Ascending aorta (tissue), 2 donors: ENCODE measurements at regions not wholly inside any gene's neighbourhood (a gene's known extent, or its start where the extent isn't known, plus 50 kb on each side); places are given as distances from the start of the nearest gene placed in this dataset.

Experiments used
- DNase-seq, 2 donors: peaks; one replicate each; pipeline ENCODE4 v3.0.0-alpha.2; 2019; ENCODE audit warnings: low spot score in 2 of 2
- H3K27ac ChIP-seq, 2 donors: fragments of 200-600 bp; sonication (generic); one replicate each; pipeline ENCODE4 v1.5.1; 2016 to 2017; ENCODE audit warnings: mild to moderate bottlenecking in 1 of 2
- H3K27me3 ChIP-seq: fragments of 200-600 bp; sonication (generic); one replicate; pipeline ENCODE4 v1.5.1; 2017
- H3K36me3 ChIP-seq, 2 donors: fragments of 200-600 bp; sonication (generic); one replicate each; pipeline ENCODE4 v1.5.1; 2016
- H3K4me1 ChIP-seq, 2 donors: fragments of 200-600 bp; sonication (generic); one replicate each; pipeline ENCODE4 v1.5.1; 2016 to 2017; ENCODE audit warnings: mild to moderate bottlenecking in 1 of 2
- H3K4me3 ChIP-seq, 2 donors: fragments of 200-600 bp; sonication (generic); one replicate each; pipeline ENCODE4 v1.5.1; 2016 to 2017; ENCODE audit warnings: mild to moderate bottlenecking in 1 of 2
- H3K9me3 ChIP-seq, 2 donors: fragments of 200-600 bp; sonication (generic); one replicate each; pipeline ENCODE4 v1.5.1; 2016
- intact Hi-C: fragments of 100-400 bp; cut with DNase I; formaldehyde crosslinking; loops from one replicate; pipeline ENCODE4 v1.15.1; 2023
- TF ChIP-seq, protein P1 (sequence below), 3 experiments: fragments of 200-600 bp in 2 of 3; fragments of 450-650 bp in 1 of 3; sonication (generic) in 2 of 3; IDR thresholded peaks; one replicate each; pipeline ENCODE4 v1.5.1; 2016 to 2019; ENCODE audit warnings: antibody characterized with exemption in 3 of 3, mild to moderate bottlenecking in 1 of 3, moderate library complexity in 1 of 3

DNA sequence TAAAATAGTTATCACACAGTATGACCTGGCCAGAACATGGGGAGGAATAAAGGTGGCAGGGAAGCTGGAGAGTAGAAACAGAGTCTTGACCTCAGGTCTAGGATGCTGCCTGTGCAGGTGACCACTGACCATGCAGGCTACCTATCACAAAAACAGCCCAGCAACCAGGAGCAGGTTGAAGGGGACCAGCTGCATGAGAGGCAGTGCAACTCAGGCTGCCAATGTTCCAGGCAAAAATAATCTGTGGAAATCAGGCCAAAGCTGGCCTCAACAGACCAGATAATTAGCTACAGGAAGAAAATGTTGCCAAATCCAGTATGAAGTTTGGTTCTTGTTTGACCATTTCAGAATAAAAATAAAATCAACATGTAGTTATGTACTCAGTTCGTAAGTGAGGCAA is 72.6 kb downstream of the PDE6H start:
- no peaks in the 10 kb centered on the region for H3K27me3 ChIP-seq
- TF ChIP-seq, protein P1, sequence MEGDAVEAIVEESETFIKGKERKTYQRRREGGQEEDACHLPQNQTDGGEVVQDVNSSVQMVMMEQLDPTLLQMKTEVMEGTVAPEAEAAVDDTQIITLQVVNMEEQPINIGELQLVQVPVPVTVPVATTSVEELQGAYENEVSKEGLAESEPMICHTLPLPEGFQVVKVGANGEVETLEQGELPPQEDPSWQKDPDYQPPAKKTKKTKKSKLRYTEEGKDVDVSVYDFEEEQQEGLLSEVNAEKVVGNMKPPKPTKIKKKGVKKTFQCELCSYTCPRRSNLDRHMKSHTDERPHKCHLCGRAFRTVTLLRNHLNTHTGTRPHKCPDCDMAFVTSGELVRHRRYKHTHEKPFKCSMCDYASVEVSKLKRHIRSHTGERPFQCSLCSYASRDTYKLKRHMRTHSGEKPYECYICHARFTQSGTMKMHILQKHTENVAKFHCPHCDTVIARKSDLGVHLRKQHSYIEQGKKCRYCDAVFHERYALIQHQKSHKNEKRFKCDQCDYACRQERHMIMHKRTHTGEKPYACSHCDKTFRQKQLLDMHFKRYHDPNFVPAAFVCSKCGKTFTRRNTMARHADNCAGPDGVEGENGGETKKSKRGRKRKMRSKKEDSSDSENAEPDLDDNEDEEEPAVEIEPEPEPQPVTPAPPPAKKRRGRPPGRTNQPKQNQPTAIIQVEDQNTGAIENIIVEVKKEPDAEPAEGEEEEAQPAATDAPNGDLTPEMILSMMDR (IDR thresholded peaks at IDR 0.05) = no peak
- no peaks in the 10 kb centered on the region for H3K9me3 ChIP-seq
- H3K4me1 ChIP-seq = peaks cover 0 to 3% of the 10 kb centered on the region in 2 donors
- no peak overlapping the region for H3K4me3 ChIP-seq
- DNase-seq = no peak
- intact Hi-C loops = no loop called here
- no peak overlapping the region for H3K27ac ChIP-seq
- no peaks in the 10 kb centered on the region for H3K36me3 ChIP-seq

DNA sequence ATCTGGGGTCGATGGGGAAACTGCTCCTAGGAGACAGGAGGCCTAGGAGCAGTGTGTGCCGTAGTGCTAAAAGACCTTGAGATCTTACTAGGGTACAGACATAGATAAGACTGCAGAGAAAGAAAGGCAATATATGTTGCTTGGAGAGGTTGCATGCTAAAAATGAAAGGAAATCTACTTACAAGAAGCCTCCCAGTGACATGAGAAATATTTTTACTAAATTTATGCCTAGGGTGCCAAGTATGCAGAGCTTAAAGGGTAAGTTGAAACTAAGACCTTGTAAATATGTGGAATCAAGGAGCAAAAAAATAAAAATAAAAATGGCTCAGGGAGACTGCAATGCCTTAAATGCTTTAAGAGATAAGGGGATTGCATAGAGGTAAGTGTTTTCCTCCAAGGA is 74.8 kb downstream of the PDE6H start:
- DNase-seq = no peak
- no peak overlapping the region for H3K27ac ChIP-seq
- no peaks in the 10 kb centered on the region for H3K36me3 ChIP-seq
- intact Hi-C loops = no loop called here
- H3K27me3 ChIP-seq = no peaks in the 10 kb centered on the region
- TF ChIP-seq, protein P1 (IDR thresholded peaks at IDR 0.05) = no peak
- H3K4me3 ChIP-seq = no peak overlapping the region
- H3K9me3 ChIP-seq = no peaks in the 10 kb centered on the region
- peaks cover 0 to 3% of the 10 kb centered on the region in 2 donors for H3K4me1 ChIP-seq

DNA sequence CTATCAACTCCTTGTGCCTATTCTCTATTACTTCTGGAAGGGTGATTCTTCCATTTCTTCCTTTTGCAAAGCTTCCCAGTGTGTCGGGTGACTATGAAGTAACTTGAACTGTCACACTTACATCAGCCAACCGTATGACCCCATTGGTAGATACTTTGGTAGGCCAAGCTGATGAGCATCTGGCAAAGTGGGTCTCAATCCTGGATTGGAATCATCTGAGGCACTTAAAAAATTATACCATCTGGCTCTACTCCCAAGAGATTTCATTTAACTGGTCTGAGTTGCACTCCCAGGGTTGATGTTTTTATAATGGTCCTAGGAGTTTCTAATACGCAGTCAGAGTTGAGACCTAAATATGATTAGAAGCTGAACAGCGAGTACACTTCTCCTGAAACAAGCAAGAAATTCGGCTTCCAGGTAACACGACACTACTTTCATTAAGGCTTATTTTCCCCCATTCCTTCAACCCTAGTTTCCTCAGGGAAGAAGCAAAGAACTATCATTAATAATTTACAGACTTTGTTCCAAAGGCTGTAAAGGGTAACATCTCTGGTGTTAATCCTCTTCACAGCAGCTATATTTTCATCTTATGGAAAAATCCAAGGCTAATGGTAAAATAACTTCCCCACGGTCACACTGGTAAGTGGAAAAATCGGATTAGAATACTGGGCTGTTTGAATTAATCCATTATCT is 76.8 kb downstream of the PDE6H start:
- no peak for DNase-seq
- Histone ChIP-seq H3K27me3 (no peaks in the 10 kb centered on the region), H3K4me1 (peaks cover 0 to 3% of the 10 kb centered on the region in 2 donors), H3K36me3 (no peaks in the 10 kb centered on the region), H3K9me3 (no peaks in the 10 kb centered on the region), H3K27ac (no peak overlapping the region), H3K4me3 (no peak overlapping the region)
- intact Hi-C loops = no loop called here
- TF ChIP-seq, protein P1 (IDR thresholded peaks at IDR 0.05) = no peak

DNA sequence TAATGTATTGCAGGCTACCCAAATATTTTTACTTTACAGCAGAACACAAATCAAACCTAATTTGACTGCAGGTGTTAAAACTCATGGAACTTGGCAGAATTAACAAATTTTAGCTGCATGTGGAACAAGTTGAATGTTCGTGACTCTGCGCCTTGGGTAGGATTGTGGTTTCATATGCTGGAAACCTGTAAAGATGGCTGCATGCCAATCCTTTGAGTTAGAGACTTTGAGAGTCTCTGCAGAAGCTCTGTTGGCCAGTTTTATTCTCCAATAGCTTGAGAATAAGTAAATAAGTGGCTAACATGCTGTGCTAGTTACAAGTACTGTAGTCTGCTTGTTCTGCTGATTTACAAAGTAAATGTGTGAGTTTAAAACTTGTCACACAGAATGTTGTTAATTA is 77.8 kb downstream of the PDE6H start:
- Histone ChIP-seq H3K27ac (no peak overlapping the region), H3K36me3 (no peaks in the 10 kb centered on the region), H3K9me3 (no peaks in the 10 kb centered on the region), H3K27me3 (no peaks in the 10 kb centered on the region), H3K4me1 (no peaks in the 10 kb centered on the region), H3K4me3 (no peak overlapping the region)
- TF ChIP-seq, protein P1 (IDR thresholded peaks at IDR 0.05) = no peak
- no peak for DNase-seq
- intact Hi-C loops = no loop called here

DNA sequence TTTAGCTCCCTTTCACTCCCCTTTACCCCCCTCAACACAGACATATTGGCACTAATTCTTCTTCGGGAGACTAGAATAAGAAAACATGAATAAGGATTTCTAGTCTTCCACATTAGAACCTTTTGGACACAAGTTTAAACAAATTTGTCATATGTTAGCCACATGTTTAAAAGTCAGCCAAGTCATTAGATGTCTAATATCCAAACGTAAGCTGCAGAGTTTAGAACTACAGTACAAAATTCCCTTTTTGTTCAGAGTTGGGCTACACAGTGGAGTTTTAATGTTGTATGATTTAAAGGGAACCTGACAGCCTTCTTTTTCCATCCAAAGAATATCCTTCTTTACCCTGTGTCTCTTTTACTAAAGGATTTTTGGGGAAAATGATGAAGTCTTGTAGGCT is 79.8 kb downstream of the PDE6H start:
- Histone ChIP-seq H3K9me3 (no peaks in the 10 kb centered on the region), H3K4me1 (no peaks in the 10 kb centered on the region), H3K27ac (peak overlapping the region in 1 of 2 donors; percentile 2), H3K36me3 (no peaks in the 10 kb centered on the region), H3K27me3 (no peaks in the 10 kb centered on the region), H3K4me3 (no peak overlapping the region)
- intact Hi-C loops = no loop called here
- no peak for DNase-seq
- TF ChIP-seq, protein P1 (IDR thresholded peaks at IDR 0.05) = no peak

DNA sequence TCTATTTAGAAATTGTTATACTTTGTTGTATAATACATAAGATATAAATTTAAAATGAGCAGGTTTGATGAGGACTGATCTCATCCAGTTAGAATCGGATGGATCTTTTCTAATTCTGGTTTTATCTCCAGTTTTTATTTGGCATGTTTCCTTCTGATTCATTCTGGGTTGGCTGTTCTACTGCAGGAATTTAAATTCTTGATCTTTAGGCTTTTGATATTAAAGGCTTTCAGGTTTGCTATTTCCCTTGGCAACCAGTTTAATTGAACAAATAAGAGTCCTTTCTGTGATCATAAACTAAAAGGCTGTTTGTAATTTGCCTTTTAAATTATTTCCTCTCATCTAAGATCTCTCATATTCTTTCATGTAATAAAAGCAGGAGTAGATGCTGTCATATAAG is 83.4 kb downstream of the PDE6H start:
- intact Hi-C loops = no loop called here
- Histone ChIP-seq H3K36me3 (no peaks in the 10 kb centered on the region), H3K4me3 (no peak overlapping the region), H3K27me3 (no peaks in the 10 kb centered on the region), H3K27ac (no peak overlapping the region), H3K4me1 (no peaks in the 10 kb centered on the region), H3K9me3 (no peaks in the 10 kb centered on the region)
- TF ChIP-seq, protein P1 (IDR thresholded peaks at IDR 0.05) = no peak
- no peak for DNase-seq
